ENCODE measurements at regions not wholly inside any gene's neighbourhood (a gene's known extent, or its start where the extent isn't known, plus 50 kb on each side); places are given as distances from the start of the nearest gene placed in this dataset.

DNA sequence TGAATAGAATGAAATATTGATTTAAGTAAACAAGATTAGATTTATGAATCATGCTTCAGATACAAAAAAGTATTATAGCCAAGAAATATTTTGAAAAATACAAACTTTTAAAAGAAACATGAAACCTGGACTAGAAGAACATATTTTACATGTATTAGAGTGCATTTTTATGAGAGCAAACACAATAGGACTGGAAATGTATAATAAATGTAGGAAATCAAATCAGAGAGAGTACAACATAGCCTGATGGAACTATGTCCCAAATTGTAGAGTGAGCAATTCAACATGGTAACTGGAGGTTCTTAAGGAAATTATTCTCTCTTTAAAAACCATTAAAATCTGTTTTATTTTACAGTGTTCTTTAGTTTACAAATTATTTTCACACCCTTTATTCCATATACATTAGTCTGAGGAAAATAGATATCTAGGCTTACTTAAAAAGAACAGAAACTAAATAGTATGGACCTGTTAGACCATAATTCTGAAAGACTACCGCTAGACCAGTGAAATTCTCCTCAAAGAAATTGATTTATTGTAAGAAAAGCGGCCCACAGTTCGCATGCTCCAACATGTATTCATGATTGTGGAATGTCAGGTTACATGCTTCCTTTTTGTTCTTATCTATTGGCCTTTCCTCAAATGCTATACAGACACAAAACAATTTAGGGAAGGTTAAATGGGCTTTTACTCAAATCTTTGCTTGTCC lies 1526.5 kb upstream of the SLC10A2 start:
- TF ChIP-seq, protein P1, sequence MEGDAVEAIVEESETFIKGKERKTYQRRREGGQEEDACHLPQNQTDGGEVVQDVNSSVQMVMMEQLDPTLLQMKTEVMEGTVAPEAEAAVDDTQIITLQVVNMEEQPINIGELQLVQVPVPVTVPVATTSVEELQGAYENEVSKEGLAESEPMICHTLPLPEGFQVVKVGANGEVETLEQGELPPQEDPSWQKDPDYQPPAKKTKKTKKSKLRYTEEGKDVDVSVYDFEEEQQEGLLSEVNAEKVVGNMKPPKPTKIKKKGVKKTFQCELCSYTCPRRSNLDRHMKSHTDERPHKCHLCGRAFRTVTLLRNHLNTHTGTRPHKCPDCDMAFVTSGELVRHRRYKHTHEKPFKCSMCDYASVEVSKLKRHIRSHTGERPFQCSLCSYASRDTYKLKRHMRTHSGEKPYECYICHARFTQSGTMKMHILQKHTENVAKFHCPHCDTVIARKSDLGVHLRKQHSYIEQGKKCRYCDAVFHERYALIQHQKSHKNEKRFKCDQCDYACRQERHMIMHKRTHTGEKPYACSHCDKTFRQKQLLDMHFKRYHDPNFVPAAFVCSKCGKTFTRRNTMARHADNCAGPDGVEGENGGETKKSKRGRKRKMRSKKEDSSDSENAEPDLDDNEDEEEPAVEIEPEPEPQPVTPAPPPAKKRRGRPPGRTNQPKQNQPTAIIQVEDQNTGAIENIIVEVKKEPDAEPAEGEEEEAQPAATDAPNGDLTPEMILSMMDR (IDR thresholded peaks at IDR 0.05): no peak
- TF ChIP-seq POLR2A (IDR thresholded peaks at IDR 0.05): no peak
